ENCODE measurements at regions not wholly inside any gene's neighbourhood (a gene's known extent, or its start where the extent isn't known, plus 50 kb on each side); places are given as distances from the start of the nearest gene placed in this dataset.

- Histone ChIP-seq H3K4me2 (ENCODE audit: low read length) (no peak overlapping the region), H3K9me2 (ENCODE audit: insufficient read depth) (no peaks in the 10 kb centered on the region), H3K27ac (ENCODE audit: low read depth, low read length) (no peak overlapping the region), H3K27me3 (ENCODE audit: insufficient read depth, low read length) (no peaks in the 10 kb centered on the region), H3K36me3 (ENCODE audit: control insufficient read depth in 1 of 2, insufficient read depth in 2 of 2, low read length in 2 of 2) (no peaks in the 10 kb centered on the region), H3K79me2 (ENCODE audit: insufficient read depth, low read length) (no peaks in the 10 kb centered on the region), H2AFZ (ENCODE audit: low read depth, low read length, poor library complexity, severe bottlenecking) (no peak overlapping the region), H3K9me3 (ENCODE audit: control insufficient read depth in 1 of 2, insufficient read depth in 1 of 2, low read depth in 1 of 2, low read length in 2 of 2) (no peaks in the 10 kb centered on the region), H4K20me1 (ENCODE audit: insufficient read depth) (no peaks in the 10 kb centered on the region), H3K9ac (ENCODE audit: low read length) (no peak overlapping the region), H3K4me1 (ENCODE audit: control insufficient read depth in 1 of 2, insufficient read depth in 2 of 2, low read length in 2 of 2) (no peaks in the 10 kb centered on the region), H3K4me3 (replicated peaks in 1 of 2; ENCODE audit: low read depth in 1 of 2, low read length in 2 of 2) (no peak overlapping the region)
- TF ChIP-seq SP1 (IDR thresholded peaks at IDR 0.05; ENCODE audit: low read depth) (no peak), POLR2A (IDR thresholded peaks at IDR 0.05; ENCODE audit: borderline replicate concordance, extremely low read depth, insufficient read depth, insufficient read length) (no peak), RAD21 (IDR thresholded peaks at IDR 0.05; ENCODE audit: low read depth) (no peak), JUND (IDR thresholded peaks at IDR 0.05) (no peak), CEBPB (IDR thresholded peaks at IDR 0.05; ENCODE audit: low read depth) (no peak), EZH2 (IDR thresholded peaks at IDR 0.05) (no peak), SIN3A (IDR thresholded peaks at IDR 0.05; ENCODE audit: low read depth) (no peak), ATF3 (IDR thresholded peaks at IDR 0.05) (no peak), ZFX (IDR thresholded peaks at IDR 0.05) (no peak), REST (IDR thresholded peaks at IDR 0.05; ENCODE audit: low read depth) (no peak), EGR1 (IDR thresholded peaks at IDR 0.05; ENCODE audit: low read depth) (no peak), ZBTB33 (IDR thresholded peaks at IDR 0.05; ENCODE audit: extremely low read depth, insufficient replicate concordance, low read length) (no peak), TCF7L2 (IDR thresholded peaks at IDR 0.05; ENCODE audit: borderline replicate concordance, extremely low read depth, insufficient read depth, insufficient read length) (no peak), FOSL1 (IDR thresholded peaks at IDR 0.05; ENCODE audit: low read depth) (no peak)
- TF ChIP-seq, protein P1, sequence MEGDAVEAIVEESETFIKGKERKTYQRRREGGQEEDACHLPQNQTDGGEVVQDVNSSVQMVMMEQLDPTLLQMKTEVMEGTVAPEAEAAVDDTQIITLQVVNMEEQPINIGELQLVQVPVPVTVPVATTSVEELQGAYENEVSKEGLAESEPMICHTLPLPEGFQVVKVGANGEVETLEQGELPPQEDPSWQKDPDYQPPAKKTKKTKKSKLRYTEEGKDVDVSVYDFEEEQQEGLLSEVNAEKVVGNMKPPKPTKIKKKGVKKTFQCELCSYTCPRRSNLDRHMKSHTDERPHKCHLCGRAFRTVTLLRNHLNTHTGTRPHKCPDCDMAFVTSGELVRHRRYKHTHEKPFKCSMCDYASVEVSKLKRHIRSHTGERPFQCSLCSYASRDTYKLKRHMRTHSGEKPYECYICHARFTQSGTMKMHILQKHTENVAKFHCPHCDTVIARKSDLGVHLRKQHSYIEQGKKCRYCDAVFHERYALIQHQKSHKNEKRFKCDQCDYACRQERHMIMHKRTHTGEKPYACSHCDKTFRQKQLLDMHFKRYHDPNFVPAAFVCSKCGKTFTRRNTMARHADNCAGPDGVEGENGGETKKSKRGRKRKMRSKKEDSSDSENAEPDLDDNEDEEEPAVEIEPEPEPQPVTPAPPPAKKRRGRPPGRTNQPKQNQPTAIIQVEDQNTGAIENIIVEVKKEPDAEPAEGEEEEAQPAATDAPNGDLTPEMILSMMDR (IDR thresholded peaks at IDR 0.05 in 2 of 3, conservative IDR thresholded peaks at IDR 0.05 in 1 of 3; ENCODE audit: borderline replicate concordance in 1 of 3, insufficient read depth in 1 of 3, low read depth in 2 of 3, low read length in 2 of 3): no peak
- TF ChIP-seq, protein P2, sequence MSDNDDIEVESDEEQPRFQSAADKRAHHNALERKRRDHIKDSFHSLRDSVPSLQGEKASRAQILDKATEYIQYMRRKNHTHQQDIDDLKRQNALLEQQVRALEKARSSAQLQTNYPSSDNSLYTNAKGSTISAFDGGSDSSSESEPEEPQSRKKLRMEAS (IDR thresholded peaks at IDR 0.05): no peak
- no peak for ATAC-seq
- no TSS peak for BruUV-seq (replicated peaks)
- CTCF ChIA-PET: no interaction called here
- DNase-seq (ENCODE audit: low read depth, low spot score): no peak
- RAD21 ChIA-PET (ENCODE audit: low non-redundant PET in 1 of 2, low total read pairs in 2 of 2, uncharacterized antibody in 2 of 2, unreplicated experiment in 2 of 2): no interaction called here
- POLR2A ChIA-PET: no interaction called here
- intact Hi-C loops (cut with micrococcal nuclease): no loop called here
Measured at GRCh38 chr4:156538651-156539257, 432.8 kb downstream of the PDGFC start.

All from HCT116 (cell line).